ENCODE measurements at regions not wholly inside any gene's neighbourhood (a gene's known extent, or its start where the extent isn't known, plus 50 kb on each side); places are given as distances from the start of the nearest gene placed in this dataset.

DNA sequence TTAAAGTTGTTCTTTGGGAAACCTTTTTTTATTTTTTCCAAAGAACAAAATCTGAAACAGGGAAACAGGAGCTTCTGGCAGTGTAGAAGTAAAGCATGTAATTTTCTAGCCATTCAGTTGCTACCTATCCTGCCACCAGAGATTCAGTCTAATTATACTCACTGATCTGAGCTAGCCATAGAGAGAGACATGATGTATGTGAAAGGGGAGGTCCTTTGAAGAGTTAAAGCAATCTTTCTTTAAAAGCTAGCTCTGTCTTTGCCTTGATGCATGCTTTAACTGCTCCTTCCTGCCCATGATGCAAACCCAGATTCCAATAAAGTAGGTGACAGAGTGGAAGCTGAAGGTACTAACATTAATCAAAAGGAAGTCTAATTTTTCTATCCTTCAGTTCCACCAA is 114.1 kb upstream of the GRIK2 start:
- Mint-ChIP-seq H3K27ac (no peak overlapping the region), H3K9me3 (ENCODE audit: low read depth) (no peaks in the 10 kb centered on the region), H3K27me3 (no peaks in the 10 kb centered on the region), H3K4me1 (no peaks in the 10 kb centered on the region), H3K4me3 (no peak overlapping the region), H3K36me3 (ENCODE audit: low read depth) (no peaks in the 10 kb centered on the region)
- ATAC-seq (no peak), DNase-seq (no peak)
- ChIA-PET CTCF (no interaction called here), POLR2A (no interaction called here)
- intact Hi-C loops (cut with DNase I, micrococcal nuclease), result no loop called here

DNA sequence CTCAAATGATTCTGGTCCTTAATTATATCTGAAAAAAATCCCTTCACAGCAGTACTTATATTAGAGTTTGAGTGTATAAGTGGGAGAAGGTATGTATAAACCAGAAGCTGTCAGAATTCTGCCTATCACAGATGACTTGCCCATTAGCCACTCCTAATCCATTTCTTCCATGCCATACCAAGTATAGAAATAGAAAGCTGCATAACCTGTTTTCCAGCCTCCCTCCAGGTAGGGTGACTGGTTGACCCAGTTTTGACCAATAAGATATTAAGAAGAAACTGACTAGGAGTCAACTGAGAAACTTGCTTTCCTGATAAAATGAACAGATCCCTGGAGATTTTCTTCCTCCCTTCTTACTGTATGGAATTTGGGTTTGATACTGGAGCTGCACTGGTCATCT is 112.2 kb upstream of the GRIK2 start:
- no peaks in the 10 kb centered on the region for H3K9me3 Mint-ChIP-seq (ENCODE audit: low read depth)
- no peak for DNase-seq
- H3K36me3 Mint-ChIP-seq (ENCODE audit: low read depth), result no peaks in the 10 kb centered on the region
- no peak overlapping the region for H3K27ac Mint-ChIP-seq
- no peak for ATAC-seq
- H3K27me3 Mint-ChIP-seq, result no peaks in the 10 kb centered on the region
- intact Hi-C loops (cut with DNase I, micrococcal nuclease), result no loop called here
- CTCF ChIA-PET, result no interaction called here
- H3K4me1 Mint-ChIP-seq, result no peaks in the 10 kb centered on the region
- no peak overlapping the region for H3K4me3 Mint-ChIP-seq
- POLR2A ChIA-PET, result no interaction called here

DNA sequence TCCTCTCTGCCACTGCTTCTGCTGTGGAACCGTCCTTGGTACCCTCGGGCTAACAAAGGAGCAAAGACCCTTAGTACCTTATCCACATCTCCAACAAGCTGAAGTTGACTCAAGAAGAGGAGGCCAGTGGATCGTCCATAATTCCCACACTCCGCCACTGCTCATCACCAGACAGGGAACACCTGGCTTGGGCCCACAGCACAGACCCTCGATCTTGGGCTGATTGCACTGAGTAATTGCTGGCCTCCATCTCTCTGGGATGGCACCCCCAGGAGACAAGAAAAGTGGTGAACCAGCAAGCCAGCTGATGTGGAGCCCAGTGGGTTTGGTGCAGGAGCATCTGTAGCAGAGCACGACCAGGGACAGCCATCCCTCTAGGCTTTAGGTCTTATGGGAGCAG is 109.4 kb upstream of the GRIK2 start:
- Mint-ChIP-seq H3K4me1 (no peaks in the 10 kb centered on the region), H3K9me3 (ENCODE audit: low read depth) (no peaks in the 10 kb centered on the region), H3K36me3 (ENCODE audit: low read depth) (no peaks in the 10 kb centered on the region), H3K27me3 (no peaks in the 10 kb centered on the region), H3K4me3 (no peak overlapping the region), H3K27ac (no peak overlapping the region)
- ATAC-seq (no peak), DNase-seq (no peak)
- POLR2A ChIA-PET, result no interaction called here
- CTCF ChIA-PET, result no interaction called here
- intact Hi-C loops (cut with DNase I, micrococcal nuclease), result no loop called here

DNA sequence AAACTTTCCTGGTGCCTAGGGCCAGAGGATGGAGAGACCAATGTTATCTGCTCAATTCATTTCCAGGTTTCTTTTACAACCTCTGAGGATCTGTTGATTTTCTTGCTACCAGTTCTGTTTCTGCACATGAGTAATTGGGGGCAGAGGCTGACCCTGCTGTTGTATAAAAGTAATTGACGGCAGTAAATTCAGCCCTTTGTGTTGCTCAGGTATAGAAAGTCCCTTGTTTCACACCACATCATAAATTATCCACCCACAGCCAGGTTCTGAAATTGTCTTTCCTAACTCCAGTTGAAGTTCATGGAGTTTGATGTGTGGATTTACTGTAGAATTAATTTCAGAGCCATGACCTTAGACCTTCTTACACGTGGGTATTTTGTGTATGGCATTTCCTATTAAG is 107.4 kb upstream of the GRIK2 start:
- Mint-ChIP-seq H3K4me3 (no peak overlapping the region), H3K36me3 (ENCODE audit: low read depth) (no peaks in the 10 kb centered on the region), H3K27ac (no peak overlapping the region), H3K27me3 (no peaks in the 10 kb centered on the region), H3K4me1 (no peaks in the 10 kb centered on the region), H3K9me3 (ENCODE audit: low read depth) (peaks cover 2% of the 10 kb centered on the region)
- POLR2A ChIA-PET, result no interaction called here
- CTCF ChIA-PET, result interaction anchor here (0.5 kb wide), 1 partner anchor 9 kb away, joined by 4 read pairs; no protein-coding TSS in a partner anchor
- intact Hi-C loops (cut with DNase I, micrococcal nuclease), result no loop called here
- no peak for ATAC-seq
- no peak for DNase-seq

- no peaks in the 10 kb centered on the region for H3K4me1 Mint-ChIP-seq
- peaks cover 6% of the 10 kb centered on the region for H3K9me3 Mint-ChIP-seq (ENCODE audit: low read depth)
- no peak for ATAC-seq
- no peak for DNase-seq
- no peak overlapping the region for H3K4me3 Mint-ChIP-seq
- CTCF ChIA-PET, result no interaction called here
- H3K36me3 Mint-ChIP-seq (ENCODE audit: low read depth), result no peaks in the 10 kb centered on the region
- H3K27me3 Mint-ChIP-seq, result no peaks in the 10 kb centered on the region
- POLR2A ChIA-PET, result no interaction called here
- no peak overlapping the region for H3K27ac Mint-ChIP-seq
- intact Hi-C loops (cut with DNase I, micrococcal nuclease), result no loop called here
These were observed 103.2 kb upstream of the GRIK2 start for GRCh38 chr6:101290346-101290745.

- Mint-ChIP-seq H3K4me1 (no peaks in the 10 kb centered on the region), H3K36me3 (ENCODE audit: low read depth) (no peaks in the 10 kb centered on the region), H3K4me3 (no peak overlapping the region), H3K27me3 (no peaks in the 10 kb centered on the region), H3K9me3 (ENCODE audit: low read depth) (peaks cover 6% of the 10 kb centered on the region), H3K27ac (no peak overlapping the region)
- CTCF ChIA-PET, result no interaction called here
- ATAC-seq, result no peak
- POLR2A ChIA-PET, result no interaction called here
- intact Hi-C loops (cut with DNase I, micrococcal nuclease), result no loop called here
- no peak for DNase-seq
These were observed 99.4 kb upstream of the GRIK2 start for GRCh38 chr6:101294051-101294638.

GRCh38 chr6:101294676-101295075 is 98.8 kb upstream of the GRIK2 start:
- intact Hi-C loops (cut with DNase I, micrococcal nuclease), result no loop called here
- DNase-seq (no peak), ATAC-seq (no peak)
- Mint-ChIP-seq H3K36me3 (ENCODE audit: low read depth) (no peaks in the 10 kb centered on the region), H3K27ac (no peak overlapping the region), H3K9me3 (ENCODE audit: low read depth) (peaks cover 6% of the 10 kb centered on the region), H3K4me1 (no peaks in the 10 kb centered on the region), H3K27me3 (no peaks in the 10 kb centered on the region), H3K4me3 (no peak overlapping the region)
- CTCF ChIA-PET, result interaction anchor here (0.7 kb wide), 1 partner anchor 8 kb away, joined by 4 read pairs; no protein-coding TSS in a partner anchor
- POLR2A ChIA-PET, result no interaction called here

DNA sequence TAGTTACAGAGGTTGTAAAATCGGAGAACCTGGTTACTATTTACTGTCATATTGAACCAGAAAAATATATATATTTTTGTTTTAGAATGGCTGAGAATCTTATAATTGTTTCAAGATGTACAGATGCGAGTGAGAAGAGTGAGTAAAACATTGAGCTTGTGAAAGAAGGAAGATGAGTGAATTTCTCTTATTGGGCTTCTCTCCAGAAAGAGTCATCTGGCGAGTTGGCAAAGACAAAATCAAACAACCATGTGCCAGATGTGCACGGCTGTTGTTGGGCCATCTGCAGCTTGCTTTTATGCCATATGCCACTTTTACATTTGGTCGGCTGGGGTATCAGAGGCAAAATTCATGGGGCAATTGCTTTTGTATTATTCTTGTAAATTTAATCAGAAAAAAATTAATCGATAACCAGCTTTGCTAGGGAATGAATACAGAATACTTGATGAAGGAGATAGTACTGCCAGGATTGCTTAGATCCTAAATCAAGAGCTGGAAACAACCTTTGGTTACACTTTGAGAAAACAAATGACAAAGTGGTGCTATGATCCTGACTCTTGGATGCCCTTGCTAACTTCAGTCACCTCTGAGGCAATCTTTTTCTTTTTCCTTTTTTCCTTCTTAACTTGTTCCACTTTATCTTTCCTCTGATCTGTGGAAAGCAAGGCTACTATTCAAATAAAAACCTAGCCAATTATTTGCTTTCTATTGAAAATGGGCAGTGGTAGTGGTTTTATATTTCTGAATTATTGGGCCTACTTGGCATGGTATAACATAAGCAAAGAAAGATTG is 97.1 kb upstream of the GRIK2 start:
- ATAC-seq, result no peak
- intact Hi-C loops (cut with DNase I, micrococcal nuclease), result no loop called here
- CTCF ChIA-PET, result interaction anchor here (0.7 kb wide), 1 partner anchor 34 kb away, joined by 3 read pairs; no protein-coding TSS in a partner anchor

GRCh38 chr6:101302593-101302992 is 90.9 kb upstream of the GRIK2 start:
- Mint-ChIP-seq H3K9me3 (ENCODE audit: low read depth) (peaks cover 17% of the 10 kb centered on the region), H3K4me1 (no peaks in the 10 kb centered on the region), H3K27me3 (no peaks in the 10 kb centered on the region), H3K36me3 (ENCODE audit: low read depth) (no peaks in the 10 kb centered on the region), H3K27ac (no peak overlapping the region), H3K4me3 (no peak overlapping the region)
- no peak for DNase-seq
- no peak for ATAC-seq
- intact Hi-C loops (cut with DNase I, micrococcal nuclease), result no loop called here
- ChIA-PET CTCF (no interaction called here), POLR2A (no interaction called here)

More for the DNA sequence above, 97.1 kb upstream of the GRIK2 start:
- H3K36me3 Mint-ChIP-seq (ENCODE audit: low read depth), result no peaks in the 10 kb centered on the region
- H3K27me3 Mint-ChIP-seq, result no peaks in the 10 kb centered on the region
- DNase-seq, result no peak
- H3K9me3 Mint-ChIP-seq (ENCODE audit: low read depth), result peaks cover 5% of the 10 kb centered on the region
- no peaks in the 10 kb centered on the region for H3K4me1 Mint-ChIP-seq
- H3K4me3 Mint-ChIP-seq, result no peak overlapping the region
- no peak overlapping the region for H3K27ac Mint-ChIP-seq
- POLR2A ChIA-PET, result no interaction called here

DNA sequence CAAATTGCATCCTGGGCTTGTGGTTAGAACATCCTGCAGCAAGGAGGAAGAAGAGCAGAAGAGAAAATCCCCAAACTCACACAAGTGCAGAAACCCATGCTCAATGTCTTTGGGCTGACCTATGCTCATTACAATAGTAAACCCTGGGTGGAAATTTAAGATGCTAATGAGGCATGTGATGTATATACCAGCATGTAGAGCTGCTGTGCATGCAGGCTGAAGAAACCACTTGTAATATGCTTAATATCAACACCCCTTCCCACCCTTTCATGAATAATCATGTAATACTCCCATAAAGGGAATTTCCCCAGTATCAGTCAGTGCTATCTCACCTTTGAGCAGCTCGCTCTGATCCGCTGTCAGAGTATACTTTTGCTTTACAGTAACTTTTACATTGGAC is 90.0 kb upstream of the GRIK2 start:
- H3K27ac Mint-ChIP-seq, result no peak overlapping the region
- no peaks in the 10 kb centered on the region for H3K27me3 Mint-ChIP-seq
- DNase-seq (no peak), ATAC-seq (no peak)
- H3K9me3 Mint-ChIP-seq (ENCODE audit: low read depth), result peaks cover 17% of the 10 kb centered on the region
- intact Hi-C loops (cut with DNase I, micrococcal nuclease), result no loop called here
- CTCF ChIA-PET, result no interaction called here
- H3K4me3 Mint-ChIP-seq, result no peak overlapping the region
- POLR2A ChIA-PET, result no interaction called here
- H3K4me1 Mint-ChIP-seq, result no peaks in the 10 kb centered on the region
- no peaks in the 10 kb centered on the region for H3K36me3 Mint-ChIP-seq (ENCODE audit: low read depth)

- ChIA-PET CTCF (interaction anchor here (0.7 to 1.3 kb wide), 2 partner anchors 13 to 44 kb away, joined by 3 read pairs; no protein-coding TSS in a partner anchor), POLR2A (no interaction called here)
- Mint-ChIP-seq H3K9me3 (ENCODE audit: low read depth) (peaks cover 1% of the 10 kb centered on the region), H3K36me3 (ENCODE audit: low read depth) (no peaks in the 10 kb centered on the region), H3K27ac (no peak overlapping the region), H3K27me3 (no peaks in the 10 kb centered on the region), H3K4me1 (no peaks in the 10 kb centered on the region), H3K4me3 (no peak overlapping the region)
- intact Hi-C loops (cut with DNase I, micrococcal nuclease), result no loop called here
- no peak for ATAC-seq
- DNase-seq, result no peak
These were observed 80.9 kb upstream of the GRIK2 start for GRCh38 chr6:101312652-101313051.

GRCh38 chr6:101322921-101323320 is 70.6 kb upstream of the GRIK2 start:
- H3K36me3 Mint-ChIP-seq (ENCODE audit: low read depth), result no peaks in the 10 kb centered on the region
- no peak overlapping the region for H3K27ac Mint-ChIP-seq
- intact Hi-C loops (cut with DNase I, micrococcal nuclease), result no loop called here

More at GRCh38 chr6:101322921-101323320, 70.6 kb upstream of the GRIK2 start:
- Mint-ChIP-seq H3K9me3 (ENCODE audit: low read depth) (peaks cover 8% of the 10 kb centered on the region), H3K27me3 (no peaks in the 10 kb centered on the region), H3K4me3 (no peak overlapping the region), H3K4me1 (no peaks in the 10 kb centered on the region)
- CTCF ChIA-PET, result no interaction called here
- ATAC-seq, result no peak
- POLR2A ChIA-PET, result no interaction called here
- no peak for DNase-seq
